K562 (cell line): ENCODE measurements at regions not wholly inside any gene's neighbourhood (a gene's known extent, or its start where the extent isn't known, plus 50 kb on each side); places are given as distances from the start of the nearest gene placed in this dataset.

ENCODE experiments used
- ATAC-seq: fragments of 200-7000 bp; cut with Tn5 transposase; 3 replicates; pipeline ENCODE4 v1.9.1; 2020; ENCODE audit warnings: moderate library complexity
- BruUV-seq: library from RNA; stranded (reverse); fragments of 400-500 nt; replicated peaks from 2 replicates; lab custom pipeline; 2021; lab: Mats Ljungman, UMichigan
- CTCF ChIA-PET: fragments of 300-600 bp; formaldehyde crosslinking; extraction: SDS; loops from one replicate; lab custom pipeline; 2021; ENCODE audit warnings: low intra/inter-chr PET ratio; lab: Yijun Ruan, JAX
- POLR2A ChIA-PET: fragments of 300-600, 350-650 bp; sonication (Branson Sonifier 250); formaldehyde crosslinking; extraction: SDS; loops from one replicate; lab custom pipeline; 2021; ENCODE audit warnings: antibody characterized with exemption, inconsistent platforms; lab: Yijun Ruan, JAX
- DNase-seq, 4 experiments: peaks; one replicate each; pipeline versions ENCODE4 v3.0.0 to v3.0.0-alpha.2; 2011 to 2018; ENCODE audit warnings: low spot score in 3 of 4, mixed read lengths in 3 of 4; ENCODE audit errors: extremely low read depth in 1 of 4
- FAIRE-seq: peaks from 2 replicates; lab custom pipeline; 2011; peaks lifted over from hg19 to GRCh38; lab: Jason Lieb, UNC
- H2AFZ ChIP-seq: 2 replicates; pipeline ENCODE4 v1.6.0; 2011; ENCODE audit warnings: low read depth, low read length, control low read depth, inconsistent platforms
- H3K27ac ChIP-seq: fragments of 200-600 bp; 3 replicates; pipeline ENCODE4 v1.8.0; 2011; ENCODE audit warnings: low read depth, mild to moderate bottlenecking, control low read depth, inconsistent platforms, low read length, moderate library complexity, mixed read lengths; ENCODE audit errors: extremely low read depth
- H3K27me3 ChIP-seq, 2 experiments: fragments of 300-600 bp in 1 of 2; 2 replicates in 1 of 2; 3 replicates in 1 of 2; pipeline versions ENCODE4 v1.6.0 to v1.8.0; 2011; ENCODE audit warnings: inconsistent platforms in 2 of 2, low read length in 2 of 2, mild to moderate bottlenecking in 1 of 2, mixed read lengths in 1 of 2, moderate library complexity in 1 of 2; ENCODE audit not compliant: control insufficient read depth in 2 of 2, insufficient read depth in 2 of 2
- H3K36me3 ChIP-seq: fragments of 300-600 bp; 3 replicates; pipeline ENCODE4 v1.8.0; 2011; ENCODE audit warnings: mild to moderate bottlenecking, low read length, inconsistent platforms; ENCODE audit not compliant: control insufficient read depth, insufficient read depth
- H3K4me1 ChIP-seq, 2 experiments: fragments of 200-600 bp in 1 of 2; replicated peaks in 1 of 2; 2 replicates in 1 of 2; 3 replicates in 1 of 2; pipeline versions ENCODE4 v1.5.1 to v1.8.0; 2011; ENCODE audit warnings: inconsistent platforms in 2 of 2, low read length in 2 of 2, mild to moderate bottlenecking in 1 of 2, mixed read lengths in 1 of 2, moderate library complexity in 1 of 2; ENCODE audit not compliant: control insufficient read depth in 2 of 2, insufficient read depth in 2 of 2
- H3K4me2 ChIP-seq: 2 replicates; pipeline ENCODE4 v1.6.1; 2011; ENCODE audit warnings: low read length, control low read depth, inconsistent platforms, mixed read lengths; ENCODE audit not compliant: insufficient read depth
- H3K4me3 ChIP-seq: fragments of 200-600 bp; sonication (generic), shearing (Covaris generic); 2 replicates; pipeline ENCODE4 v1.5.1; 2016; ENCODE audit warnings: control low read depth, inconsistent platforms
- H3K79me2 ChIP-seq: fragments of 200-600 bp; 3 replicates; pipeline ENCODE4 v1.8.0; 2011; ENCODE audit warnings: low read length, inconsistent platforms; ENCODE audit not compliant: control insufficient read depth, insufficient read depth
- H3K9ac ChIP-seq, 2 experiments: 2 replicates each; pipeline versions ENCODE4 v1.6.0 to v1.6.1; 2011; ENCODE audit warnings: low read depth in 2 of 2, low read length in 2 of 2, control low read depth in 1 of 2, inconsistent platforms in 1 of 2, mild to moderate bottlenecking in 1 of 2, mixed read lengths in 1 of 2; ENCODE audit not compliant: insufficient read depth in 1 of 2
- H3K9me1 ChIP-seq: one replicate; pipeline ENCODE4 v1.6.0; 2011; ENCODE audit warnings: inconsistent platforms, mild to moderate bottlenecking, low read length, moderate library complexity; ENCODE audit not compliant: control insufficient read depth, insufficient read depth
- H3K9me3 ChIP-seq: replicated peaks from 2 replicates; pipeline ENCODE4 v1.5.1; 2011; ENCODE audit warnings: low read depth, low read length, inconsistent platforms; ENCODE audit not compliant: control insufficient read depth, insufficient read depth
- H4K20me1 ChIP-seq: replicated peaks from 2 replicates; pipeline ENCODE4 v1.6.1; 2011; ENCODE audit warnings: low read length, inconsistent platforms, mixed read lengths; ENCODE audit not compliant: control insufficient read depth, insufficient read depth
- BCLAF1 ChIP-seq, 2 experiments: fragments of 450-650 bp in 1 of 2; IDR thresholded peaks; 2 replicates each; pipeline ENCODE4 v1.6.1; 2011 to 2017; ENCODE audit warnings: low read depth in 2 of 2, antibody characterized with exemption in 1 of 2, borderline replicate concordance in 1 of 2, low read length in 1 of 2, mild to moderate bottlenecking in 1 of 2, mixed read lengths in 1 of 2; ENCODE audit not compliant: control insufficient read depth in 1 of 2
- C11orf30 ChIP-seq: fragments of 450-650 bp; IDR thresholded peaks from 2 replicates; pipeline ENCODE4 v1.6.1; 2016; ENCODE audit warnings: low read depth, mild to moderate bottlenecking
- CREB3L1 ChIP-seq: fragments of 450-650 bp; IDR thresholded peaks from 2 replicates; pipeline ENCODE4 v1.6.1; 2014; ENCODE audit warnings: low read depth, mild to moderate bottlenecking, moderate library complexity, borderline replicate concordance
- E4F1 ChIP-seq: fragments of 250-450 bp; sonication (Bioruptor Pico); IDR thresholded peaks from 2 replicates; pipeline ENCODE4 v1.5.0; 2021; ENCODE audit warnings: mild to moderate bottlenecking, borderline replicate concordance
- FOSL1 ChIP-seq: fragments of 200-800 bp; sonication (Bioruptor generic); conservative IDR thresholded peaks from 2 replicates; pipeline ENCODE4 v1.6.1; 2016; ENCODE audit warnings: missing genetic modification characterization, missing compliant biosample characterization
- GATA2 ChIP-seq: sonication (generic); formaldehyde crosslinking; IDR thresholded peaks from 2 replicates; pipeline ENCODE4 v1.4.0; 2020; ENCODE audit warnings: mild to moderate bottlenecking, missing genetic modification reagents
- MECOM ChIP-seq: fragments of 250-450 bp; sonication (Bioruptor Pico); IDR thresholded peaks from 2 replicates; pipeline ENCODE4 v1.8.0; 2022; ENCODE audit warnings: inconsistent platforms
- RBM25 ChIP-seq: fragments of 200-400 bp; formaldehyde crosslinking; IDR thresholded peaks from 2 replicates; pipeline ENCODE4 v1.6.1; 2018; ENCODE audit warnings: low read length, low read depth, moderate library complexity; ENCODE audit not compliant: severe bottlenecking
- SUPT5H ChIP-seq: fragments of 450-650 bp; IDR thresholded peaks from 2 replicates; pipeline ENCODE4 v1.6.1; 2016
- ZKSCAN8 ChIP-seq: fragments of 200-800 bp; sonication (Bioruptor generic); IDR thresholded peaks from 2 replicates; pipeline ENCODE4 v1.6.1; 2016; ENCODE audit warnings: missing genetic modification characterization, missing compliant biosample characterization
- ZNF644 ChIP-seq: fragments of 200-800 bp; sonication (Bioruptor generic); IDR thresholded peaks from 2 replicates; pipeline ENCODE4 v1.6.1; 2016; ENCODE audit warnings: low read depth, missing genetic modification characterization, missing compliant biosample characterization
- WGBS: fragments of 100-300 bp; shearing (Covaris generic); methylation state at CpG from one replicate; pipeline ENCODE4 v1.1.6; 2016; ENCODE audit warnings: low coverage, mixed read lengths; ENCODE audit not compliant: insufficient coverage; ENCODE audit errors: missing lambda C conversion rate; 5-methylcytosine and 5-hydroxymethylcytosine counted together
- in situ Hi-C: fragments of 300-500 bp; cut with MboI; formaldehyde crosslinking; loops from 4 replicates; pipeline ENCODE4 v1.15.0; 2018; ENCODE audit warnings: inconsistent platforms, mixed read lengths
- intact Hi-C: fragments of 100-400 bp; cut with micrococcal nuclease; formaldehyde crosslinking; loops from 2 replicates; pipeline ENCODE4 v1.14.2; 2022
- TF ChIP-seq, protein P1 (sequence below): conservative IDR thresholded peaks from 2 replicates; pipeline ENCODE4 v1.6.1; 2011; ENCODE audit warnings: low read depth, mild to moderate bottlenecking, low read length; ENCODE audit not compliant: control insufficient read depth

DNA sequence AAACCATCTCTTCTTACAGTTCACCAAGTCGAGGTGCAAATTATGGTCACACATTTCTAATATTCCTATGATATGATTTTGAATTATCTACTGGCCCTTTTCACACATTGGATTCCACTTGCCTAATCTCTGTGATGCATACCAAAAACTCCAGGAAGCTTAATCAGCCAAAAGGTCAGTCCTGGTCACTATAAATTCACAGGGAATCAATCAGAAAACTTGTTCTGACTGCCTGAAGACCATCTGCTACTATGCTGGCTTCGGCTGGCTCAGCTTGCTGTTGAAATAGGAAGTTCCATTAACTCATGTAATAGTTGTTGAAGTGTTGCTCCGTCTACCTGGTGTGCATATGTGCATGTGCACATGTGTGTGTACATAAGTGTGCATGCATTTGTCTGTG, 142.8 kb upstream of the FLRT2 start:
- ChIA-PET POLR2A (no interaction called here), CTCF (no interaction called here)
- ATAC-seq (no peak), DNase-seq (no peak)
- WGBS: 0% methylated on average over 3 of the region's 3 CpGs
- intact Hi-C loops: no loop called here
- Histone ChIP-seq H3K9me3 (no peaks in the 10 kb centered on the region), H3K79me2 (no peaks in the 10 kb centered on the region), H3K27me3 (no peaks in the 10 kb centered on the region), H3K27ac (no peak overlapping the region), H3K9ac (no peak overlapping the region), H3K4me3 (no peak overlapping the region)
- no TSS peak for BruUV-seq
- no peak for TF ChIP-seq SUPT5H
- no peak for TF ChIP-seq FOSL1 (tag)
- TF ChIP-seq ZKSCAN8: no peak
- no peak for TF ChIP-seq CREB3L1
- no peak for TF ChIP-seq E4F1 (CRISPR knock-in tag)
- TF ChIP-seq GATA2 (CRISPR knock-in tag): no peak
- no peak for TF ChIP-seq C11orf30
- no peak for TF ChIP-seq MECOM
- TF ChIP-seq, protein P1, sequence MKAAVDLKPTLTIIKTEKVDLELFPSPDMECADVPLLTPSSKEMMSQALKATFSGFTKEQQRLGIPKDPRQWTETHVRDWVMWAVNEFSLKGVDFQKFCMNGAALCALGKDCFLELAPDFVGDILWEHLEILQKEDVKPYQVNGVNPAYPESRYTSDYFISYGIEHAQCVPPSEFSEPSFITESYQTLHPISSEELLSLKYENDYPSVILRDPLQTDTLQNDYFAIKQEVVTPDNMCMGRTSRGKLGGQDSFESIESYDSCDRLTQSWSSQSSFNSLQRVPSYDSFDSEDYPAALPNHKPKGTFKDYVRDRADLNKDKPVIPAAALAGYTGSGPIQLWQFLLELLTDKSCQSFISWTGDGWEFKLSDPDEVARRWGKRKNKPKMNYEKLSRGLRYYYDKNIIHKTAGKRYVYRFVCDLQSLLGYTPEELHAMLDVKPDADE: no peak
- TF ChIP-seq RBM25: no peak
- TF ChIP-seq BCLAF1 (IDR thresholded peaks at IDR 0.05; ENCODE audit: borderline replicate concordance in 1 of 2, control insufficient read depth in 1 of 2, low read depth in 2 of 2, low read length in 1 of 2): no peak
- TF ChIP-seq ZNF644 (tag): no peak
- TF ChIP-seq, all 486 proteins: peak for 0
- Histone ChIP-seq H4K20me1 (no peaks in the 10 kb centered on the region), H3K36me3 (no peaks in the 10 kb centered on the region), H2AFZ (no peak overlapping the region), H3K9me1 (no peaks in the 10 kb centered on the region), H3K4me1 (no peaks in the 10 kb centered on the region), H3K4me2 (no peak overlapping the region)
- no peak for FAIRE-seq
- in situ Hi-C loops: no loop called here
